OCI-LY1 (cell line): ENCODE measurements at regions not wholly inside any gene's neighbourhood (a gene's known extent, or its start where the extent isn't known, plus 50 kb on each side); places are given as distances from the start of the nearest gene placed in this dataset.

Experiments
- CTCF ChIP-seq: fragments of 200-600 bp; sonication (generic), shearing (Covaris generic); IDR thresholded peaks from 2 replicates; pipeline ENCODE4 v1.5.1; 2017; ENCODE audit warnings: mild to moderate bottlenecking, antibody characterized with exemption, low read length, moderate library complexity, mixed read lengths
- EZH2 ChIP-seq: fragments of 200-600 bp; sonication (generic), shearing (Covaris generic); IDR thresholded peaks from 2 replicates; pipeline ENCODE4 v1.8.0; 2017; ENCODE audit warnings: borderline replicate concordance, mixed run types, mild to moderate bottlenecking, antibody characterized with exemption, low read length, moderate library complexity, mixed read lengths

DNA sequence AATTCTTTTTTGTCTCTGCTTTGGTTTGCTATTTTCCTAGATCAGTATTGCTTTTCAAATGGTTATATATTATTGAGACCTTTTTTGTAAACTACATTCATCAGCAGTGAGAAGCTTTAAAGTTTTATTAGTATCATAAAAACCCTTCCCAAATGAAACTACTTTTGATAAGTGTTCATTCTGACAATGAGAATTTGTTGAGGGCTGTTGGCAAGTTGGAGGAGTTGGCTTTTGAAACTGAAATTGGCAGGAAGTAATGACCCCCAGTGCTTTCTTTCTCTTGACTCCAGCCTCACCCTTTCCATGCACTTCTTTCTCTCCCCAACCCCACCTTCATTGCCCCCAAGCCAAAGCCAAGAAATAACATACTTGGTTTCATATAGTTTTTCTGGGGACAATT, 113.8 kb downstream of the ZIC5 start:
- TF ChIP-seq CTCF (no peak), EZH2 (no peak)
